NCI-H2081 treated with DMSO at 0.1 percent for 48 hours (cell line): ENCODE measurements at regions not wholly inside any gene's neighbourhood (a gene's known extent, or its start where the extent isn't known, plus 50 kb on each side); places are given as distances from the start of the nearest gene placed in this dataset.

ENCODE experiments used
- DNase-seq: peaks from one replicate; lab custom pipeline; 2025; lab: John Stamatoyannopoulos, UW

DNA sequence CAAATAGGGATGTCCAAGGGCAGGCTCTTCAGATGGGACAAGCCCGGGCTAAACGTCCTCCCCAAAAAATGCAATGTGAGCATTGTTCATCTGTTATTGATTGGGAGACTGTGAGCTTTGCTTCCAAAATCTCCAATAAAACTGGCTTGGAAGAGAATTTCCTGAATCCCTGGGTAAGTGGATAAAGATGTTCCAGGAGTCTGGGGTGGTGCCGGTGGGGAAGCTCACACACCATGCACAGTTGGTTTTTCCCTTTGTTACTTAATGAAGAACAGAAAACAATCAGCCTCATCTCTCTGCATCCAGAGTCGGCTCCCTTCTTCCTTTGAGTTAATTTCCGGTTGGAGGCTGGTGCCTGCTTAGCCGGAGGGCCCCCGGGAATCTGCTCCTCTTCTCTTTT is 72.1 kb upstream of the ZBTB40 start:
- no peak for DNase-seq

DNA sequence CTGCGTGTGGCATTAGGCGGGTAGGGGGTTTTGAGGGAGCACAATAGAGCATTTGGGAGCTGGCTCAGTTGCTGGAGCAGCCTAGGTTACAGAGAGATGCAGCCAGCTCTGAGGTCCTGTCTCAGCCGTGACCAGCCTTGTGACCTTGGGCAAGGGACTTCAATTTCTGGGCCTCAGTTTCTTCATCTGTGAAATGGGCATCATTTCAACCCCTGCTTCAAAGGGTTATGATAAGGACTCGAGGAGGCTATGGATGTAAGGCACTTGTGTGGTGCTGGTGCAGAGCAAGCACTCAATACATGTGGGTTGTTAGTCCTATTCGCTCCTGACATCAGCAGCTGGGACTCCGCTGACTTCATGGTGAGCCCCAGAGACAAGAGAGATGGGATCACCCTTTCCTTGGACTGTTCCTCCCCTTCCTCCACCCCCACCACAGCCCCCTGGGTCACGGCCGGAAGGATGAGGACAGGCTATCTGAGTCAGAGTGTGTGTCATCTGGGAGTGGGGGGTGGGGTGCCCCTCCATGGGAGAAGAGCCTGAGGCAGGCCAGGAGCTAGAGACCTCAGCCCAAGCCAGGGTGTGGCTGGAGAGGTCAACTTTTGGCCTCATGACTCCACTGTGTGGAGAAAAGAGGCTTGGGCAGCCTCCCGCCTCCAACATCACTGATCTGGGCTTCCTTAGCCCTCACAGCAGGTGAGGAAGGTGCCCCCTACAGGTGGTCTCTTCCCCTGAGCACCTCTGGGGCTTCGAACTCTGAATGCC is 71.4 kb upstream of the ZBTB40 start:
- no peak for DNase-seq

DNA sequence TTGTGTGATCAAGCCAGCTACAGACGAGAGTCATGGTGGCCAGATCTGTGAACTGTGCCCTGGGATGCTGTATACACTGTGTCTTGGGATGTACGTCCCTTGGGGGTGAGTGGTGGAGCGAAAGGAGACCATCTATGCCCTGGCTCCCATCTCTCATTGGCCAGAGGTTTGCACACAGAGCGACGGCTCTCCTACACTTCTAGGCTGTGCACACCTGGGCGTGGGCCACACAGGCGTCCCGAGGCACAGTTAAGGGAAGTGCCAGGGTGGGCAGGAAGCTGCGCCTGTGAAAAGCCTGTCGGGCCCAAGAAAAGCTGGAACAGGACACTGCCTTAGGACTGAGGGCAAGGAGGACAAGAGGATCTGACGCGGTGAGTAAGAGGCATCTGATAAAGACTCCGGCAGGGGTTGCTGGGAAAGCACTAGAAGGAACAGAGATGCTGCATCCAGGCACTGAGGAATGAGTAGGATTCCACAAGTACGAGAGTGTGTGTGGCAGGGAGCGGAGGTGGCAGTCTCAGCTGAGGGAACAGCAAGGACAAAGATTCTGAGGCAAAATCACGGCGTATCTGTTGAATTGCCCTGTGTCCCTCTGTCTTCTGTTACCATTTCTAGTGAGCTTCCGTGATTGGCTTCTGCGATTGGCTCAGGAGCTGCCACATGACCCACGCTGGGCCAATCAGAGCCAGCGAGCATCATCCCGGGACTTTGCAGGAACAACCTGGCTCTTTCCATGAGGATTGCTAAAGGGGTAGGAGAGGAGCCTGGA is 67.9 kb upstream of the ZBTB40 start:
- no peak for DNase-seq

DNA sequence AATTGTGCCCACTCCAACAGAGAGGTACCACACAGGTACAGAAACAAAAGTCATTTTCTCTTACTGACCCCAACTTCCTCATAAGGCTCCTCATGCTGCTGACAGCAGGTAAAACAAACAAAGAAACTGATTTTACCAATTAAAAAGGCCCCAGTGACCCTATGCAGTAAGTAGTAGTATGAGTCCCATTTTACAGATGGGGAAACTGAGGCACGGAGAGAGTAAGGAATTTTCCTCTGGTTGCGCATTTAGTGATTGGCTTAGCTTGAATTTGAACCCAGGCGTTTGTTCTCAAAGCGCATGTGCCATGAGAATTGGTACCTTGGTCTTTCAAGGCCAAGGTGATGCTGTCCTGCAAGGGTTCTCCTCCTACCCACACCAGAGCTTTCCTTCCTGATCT is 66.1 kb upstream of the ZBTB40 start:
- DNase-seq: no peak

DNA sequence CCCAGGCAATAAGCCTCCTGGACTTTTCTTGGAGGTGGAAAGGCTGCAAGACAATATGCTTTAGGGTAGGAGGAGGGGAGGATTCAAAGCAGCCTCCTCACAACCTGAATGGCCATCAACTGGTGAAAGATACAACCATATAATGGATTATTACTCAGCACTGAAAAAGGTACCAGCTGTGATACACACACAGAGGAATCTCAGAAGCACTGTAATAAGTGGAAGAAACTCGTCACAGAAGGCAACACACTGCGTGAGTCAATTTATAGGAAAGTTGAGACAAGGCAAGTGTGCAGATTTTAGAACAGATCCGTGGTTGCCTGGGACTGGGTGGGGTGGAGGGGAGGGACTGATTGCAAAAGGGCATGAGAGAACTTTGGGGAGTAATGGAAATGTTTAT is 64.9 kb upstream of the ZBTB40 start:
- no peak for DNase-seq

DNA sequence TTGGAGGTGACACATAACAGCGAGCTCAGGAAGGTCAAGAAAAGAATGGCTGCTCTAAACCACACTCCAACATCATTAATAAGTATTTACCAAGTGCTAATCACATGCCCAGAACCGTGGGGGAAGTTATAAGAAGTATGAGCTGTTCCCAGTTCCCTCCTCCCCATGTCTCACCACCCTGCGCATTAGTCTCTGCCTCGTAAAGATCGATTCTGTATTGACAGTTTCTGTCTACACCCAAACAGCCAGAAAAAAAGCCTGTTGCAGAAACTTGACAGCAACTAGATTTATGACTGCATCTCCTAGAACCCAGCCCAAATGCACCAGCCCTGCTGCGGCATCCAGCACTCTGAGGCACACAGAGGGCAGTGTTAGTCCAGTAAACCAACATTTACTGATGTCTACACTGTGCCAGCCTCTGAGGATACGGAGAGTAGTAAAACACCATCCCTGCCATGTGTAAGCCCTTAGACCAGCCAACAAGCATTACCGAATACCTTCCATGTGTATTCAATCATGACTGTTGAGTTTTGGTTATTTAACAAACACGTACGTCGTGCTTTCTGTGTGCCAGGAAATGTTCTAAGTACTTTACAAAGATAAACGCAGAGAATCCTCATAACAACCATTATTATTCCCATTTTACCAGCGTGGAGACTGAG is 63.6 kb upstream of the ZBTB40 start:
- no peak for DNase-seq

DNA sequence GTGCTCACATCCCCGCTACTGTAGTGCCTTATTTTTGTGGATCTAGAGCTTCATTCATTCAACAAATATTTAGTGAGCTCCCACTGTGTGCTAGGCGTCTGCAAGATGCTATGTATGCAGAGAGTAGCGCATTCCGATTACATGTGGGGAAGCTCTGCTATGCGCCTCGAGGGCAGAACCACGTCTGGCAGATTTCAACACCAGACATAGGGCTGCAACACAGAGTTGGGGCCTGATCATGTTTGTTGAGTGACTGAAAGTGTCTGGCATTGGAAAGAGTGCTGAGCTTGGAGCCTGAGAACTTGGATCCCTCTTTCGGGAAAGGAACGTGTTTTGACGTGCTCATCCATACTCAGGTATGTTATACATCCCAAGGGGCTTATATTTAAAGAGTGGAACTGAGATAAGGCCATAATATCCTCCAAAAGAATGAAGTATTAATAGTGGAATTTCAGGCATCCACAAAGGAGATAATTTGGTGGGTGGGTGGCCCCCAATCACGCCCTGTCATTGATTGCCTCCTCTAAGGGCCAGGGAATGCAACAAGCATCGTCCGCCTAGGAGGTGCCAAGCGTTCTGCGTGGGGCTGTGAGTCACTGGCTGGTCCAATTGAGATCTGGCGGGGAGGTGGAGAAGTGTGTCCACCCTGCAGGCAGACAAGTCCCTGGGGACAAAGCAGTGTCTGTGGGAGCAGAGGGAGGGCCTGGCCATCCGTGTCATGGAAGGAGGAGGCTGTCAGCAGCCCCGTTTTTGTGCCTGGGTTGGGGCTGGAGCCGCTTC is 62.8 kb upstream of the ZBTB40 start:
- DNase-seq: no peak

DNA sequence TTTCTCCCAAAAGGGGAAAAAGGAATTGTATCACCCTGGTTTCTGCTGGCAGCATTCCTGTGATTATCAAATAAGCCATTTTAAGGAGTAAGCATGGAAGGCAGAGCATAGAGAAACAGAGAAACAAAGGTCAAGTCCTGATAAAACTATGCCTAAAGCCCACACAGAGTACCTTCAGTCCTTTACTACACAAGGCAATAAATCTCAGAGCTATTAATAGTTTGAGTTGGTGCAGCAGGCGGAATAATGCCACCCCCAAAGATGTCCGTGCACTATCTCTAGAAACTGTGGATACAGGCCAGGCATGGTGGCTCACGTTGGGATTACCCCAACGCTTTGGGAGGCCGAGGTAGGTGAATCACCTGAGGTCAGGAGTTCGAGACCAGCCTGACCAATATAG is 58.1 kb upstream of the ZBTB40 start:
- DNase-seq: no peak

DNA sequence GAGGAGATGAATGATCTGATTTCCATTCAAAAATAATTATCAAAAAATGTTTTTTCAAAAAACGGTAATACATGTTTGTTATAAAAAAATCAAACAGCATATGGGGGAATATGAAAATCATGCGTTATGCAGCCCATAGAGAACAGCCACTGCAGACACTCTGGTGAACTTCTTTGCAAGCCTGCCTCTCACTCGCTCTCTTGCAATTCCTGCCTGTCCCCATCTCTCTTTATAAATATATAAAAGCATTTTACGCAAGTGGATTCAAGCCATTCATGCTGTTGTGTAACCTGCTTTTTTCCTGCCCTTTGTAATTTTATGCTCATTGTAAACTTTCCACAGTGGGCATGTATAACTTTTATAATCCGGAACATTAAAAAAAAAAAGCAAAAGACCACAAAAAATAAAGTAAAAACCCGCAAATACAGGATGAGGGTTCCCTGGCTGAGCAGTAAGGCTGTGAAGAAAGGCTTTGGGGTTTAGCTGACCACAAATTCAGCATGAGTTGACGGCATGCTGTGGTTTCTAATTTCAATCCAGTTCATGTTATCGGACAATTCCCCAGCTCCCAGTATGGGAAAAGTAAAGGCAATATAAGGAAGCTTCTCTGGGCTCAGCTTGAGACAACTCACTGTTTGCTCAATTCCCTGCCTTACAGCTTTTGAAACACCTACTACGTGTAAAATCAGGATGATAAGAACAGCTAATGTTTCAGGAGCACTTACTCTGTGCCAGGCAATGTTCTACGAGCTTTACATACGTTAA is 52.8 kb upstream of the ZBTB40 start:
- DNase-seq: no peak

DNA sequence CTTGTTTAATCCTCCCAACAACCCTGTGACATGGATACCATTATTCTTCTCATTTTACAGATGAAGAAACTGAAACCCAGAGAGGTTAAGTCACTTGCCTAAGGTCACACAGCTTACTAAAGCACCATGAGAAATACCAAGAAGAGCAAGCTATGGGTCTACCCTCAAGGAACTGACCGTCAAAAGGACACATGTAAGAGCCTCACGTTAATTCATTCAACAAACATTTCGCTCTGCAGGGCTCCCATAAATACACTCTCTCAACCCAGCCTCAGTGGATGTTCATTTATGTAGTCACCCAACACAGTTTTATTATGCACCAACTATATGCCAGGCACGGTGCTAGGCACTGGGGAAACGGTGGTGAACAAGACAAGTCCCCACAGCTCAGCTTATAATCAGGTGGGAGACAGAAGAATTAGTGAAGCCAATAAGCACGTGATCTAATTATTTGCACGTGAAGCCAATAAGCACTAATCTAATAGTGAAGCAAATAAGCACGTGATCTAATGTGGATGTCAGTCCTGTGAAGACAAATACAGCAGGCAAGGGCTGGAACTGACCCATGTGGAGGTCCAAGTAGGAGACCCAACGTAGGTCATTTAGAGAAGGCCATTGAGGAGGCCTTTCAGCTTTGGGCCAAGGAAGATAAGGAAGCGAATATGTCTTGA is 52.1 kb upstream of the ZBTB40 start:
- no peak for DNase-seq
